ENCODE measurements at regions not wholly inside any gene's neighbourhood (a gene's known extent, or its start where the extent isn't known, plus 50 kb on each side); places are given as distances from the start of the nearest gene placed in this dataset.

- peaks cover 12% of the 10 kb centered on the region for H3K9me3 Mint-ChIP-seq
- no peak overlapping the region for H3K27ac Mint-ChIP-seq
- DNase-seq (ENCODE audit: low spot score in 2 of 2) (no peak), ATAC-seq (ENCODE audit: low read depth) (no peak)
- peaks cover 1% of the 10 kb centered on the region for H3K27me3 Mint-ChIP-seq
- H3K4me1 Mint-ChIP-seq, result peaks cover 11% of the 10 kb centered on the region
- no peaks in the 10 kb centered on the region for H3K36me3 Mint-ChIP-seq
- peak overlapping the region; percentile 46 for H3K4me3 Mint-ChIP-seq
Observed at GRCh38 chr1:219773110-219773509, 155.2 kb downstream of the SLC30A10 start.

- Mint-ChIP-seq H3K4me1 (peaks cover 11% of the 10 kb centered on the region), H3K9me3 (peaks cover 12% of the 10 kb centered on the region)
Observed at GRCh38 chr1:219772265-219773036, 155.9 kb downstream of the SLC30A10 start.

GRCh38 chr1:219771080-219771479, 157.3 kb downstream of the SLC30A10 start:
- H3K27me3 Mint-ChIP-seq, result peaks cover 3% of the 10 kb centered on the region
- H3K36me3 Mint-ChIP-seq, result no peaks in the 10 kb centered on the region
- no peak overlapping the region for H3K4me3 Mint-ChIP-seq
- H3K4me1 Mint-ChIP-seq, result peaks cover 11% of the 10 kb centered on the region
- no peak for ATAC-seq (ENCODE audit: low read depth)
- no peak for DNase-seq (ENCODE audit: low spot score in 2 of 2)
- H3K9me3 Mint-ChIP-seq, result peaks cover 15% of the 10 kb centered on the region
- no peak overlapping the region for H3K27ac Mint-ChIP-seq

More at GRCh38 chr1:219772265-219773036, 155.9 kb downstream of the SLC30A10 start:
- H3K27me3 Mint-ChIP-seq, result peaks cover 1% of the 10 kb centered on the region
- H3K27ac Mint-ChIP-seq, result no peak overlapping the region
- no peak for DNase-seq (ENCODE audit: low spot score in 2 of 2)
- H3K36me3 Mint-ChIP-seq, result no peaks in the 10 kb centered on the region
- ATAC-seq (ENCODE audit: low read depth), result no peak
- no peak overlapping the region for H3K4me3 Mint-ChIP-seq

- no peak for ATAC-seq (ENCODE audit: low read depth)
- Mint-ChIP-seq H3K27ac (no peak overlapping the region), H3K9me3 (peaks cover 4% of the 10 kb centered on the region), H3K4me3 (no peak overlapping the region), H3K4me1 (peaks cover 3% of the 10 kb centered on the region), H3K36me3 (peaks cover 1% of the 10 kb centered on the region), H3K27me3 (peaks cover 9% of the 10 kb centered on the region)
- DNase-seq (ENCODE audit: low spot score in 2 of 2), result no peak
Observed at GRCh38 chr1:219763321-219763720, 150.4 kb upstream of the ZC3H11B start.

- peaks cover 1% of the 10 kb centered on the region for H3K36me3 Mint-ChIP-seq
- H3K4me3 Mint-ChIP-seq, result no peak overlapping the region
- peaks cover 3% of the 10 kb centered on the region for H3K4me1 Mint-ChIP-seq
- ATAC-seq (ENCODE audit: low read depth) (no peak), DNase-seq (ENCODE audit: low spot score in 2 of 2) (no peak)
- peaks cover 9% of the 10 kb centered on the region for H3K27me3 Mint-ChIP-seq
- peaks cover 3% of the 10 kb centered on the region for H3K9me3 Mint-ChIP-seq
- H3K27ac Mint-ChIP-seq, result no peak overlapping the region
Observed at GRCh38 chr1:219761208-219761860, 148.4 kb upstream of the ZC3H11B start.

- Mint-ChIP-seq H3K27ac (no peak overlapping the region), H3K4me1 (peaks cover 3% of the 10 kb centered on the region), H3K9me3 (peaks cover 1% of the 10 kb centered on the region), H3K27me3 (peaks cover 9% of the 10 kb centered on the region), H3K36me3 (peaks cover 1% of the 10 kb centered on the region), H3K4me3 (no peak overlapping the region)
- DNase-seq (ENCODE audit: low spot score in 2 of 2) (no peak), ATAC-seq (ENCODE audit: low read depth) (no peak)
Observed at GRCh38 chr1:219759095-219759494, 146.2 kb upstream of the ZC3H11B start.

- Mint-ChIP-seq H3K36me3 (peaks cover 1% of the 10 kb centered on the region), H3K4me3 (no peak overlapping the region)
- DNase-seq (ENCODE audit: low spot score in 2 of 2), result no peak
Observed at GRCh38 chr1:219757890-219758289, 145.0 kb upstream of the ZC3H11B start.

GRCh38 chr1:219755234-219755633, 142.3 kb upstream of the ZC3H11B start:
- ATAC-seq (ENCODE audit: low read depth) (no peak), DNase-seq (ENCODE audit: low spot score in 2 of 2) (no peak)
- H3K4me1 Mint-ChIP-seq, result peaks cover 3% of the 10 kb centered on the region
- H3K27ac Mint-ChIP-seq, result no peak overlapping the region
- peaks cover 1% of the 10 kb centered on the region for H3K9me3 Mint-ChIP-seq
- H3K36me3 Mint-ChIP-seq, result peaks cover 1% of the 10 kb centered on the region
- H3K27me3 Mint-ChIP-seq, result peaks cover 9% of the 10 kb centered on the region
- no peak overlapping the region for H3K4me3 Mint-ChIP-seq

More at GRCh38 chr1:219757890-219758289, 145.0 kb upstream of the ZC3H11B start:
- peaks cover 8% of the 10 kb centered on the region for H3K27me3 Mint-ChIP-seq
- H3K4me1 Mint-ChIP-seq, result peaks cover 3% of the 10 kb centered on the region
- no peak overlapping the region for H3K27ac Mint-ChIP-seq
- no peak for ATAC-seq (ENCODE audit: low read depth)
- peaks cover 1% of the 10 kb centered on the region for H3K9me3 Mint-ChIP-seq

GRCh38 chr1:219754767-219755166, 141.9 kb upstream of the ZC3H11B start:
- ATAC-seq (ENCODE audit: low read depth) (no peak), DNase-seq (ENCODE audit: low spot score in 2 of 2) (no peak)
- Mint-ChIP-seq H3K9me3 (peaks cover 1% of the 10 kb centered on the region), H3K36me3 (peaks cover 1% of the 10 kb centered on the region), H3K4me1 (peaks cover 3% of the 10 kb centered on the region), H3K4me3 (no peak overlapping the region), H3K27me3 (peaks cover 9% of the 10 kb centered on the region), H3K27ac (no peak overlapping the region)

- Mint-ChIP-seq H3K36me3 (no peaks in the 10 kb centered on the region), H3K27ac (no peak overlapping the region), H3K27me3 (peaks cover 7% of the 10 kb centered on the region), H3K9me3 (peaks cover 1% of the 10 kb centered on the region), H3K4me3 (no peak overlapping the region), H3K4me1 (peaks cover 2% of the 10 kb centered on the region)
- DNase-seq (ENCODE audit: low spot score in 2 of 2) (no peak), ATAC-seq (ENCODE audit: low read depth) (no peak)
Observed at GRCh38 chr1:219753914-219754313, 141.0 kb upstream of the ZC3H11B start.

- DNase-seq (ENCODE audit: low spot score in 2 of 2), result no peak
- Mint-ChIP-seq H3K27ac (no peak overlapping the region), H3K4me3 (no peak overlapping the region), H3K36me3 (no peaks in the 10 kb centered on the region), H3K27me3 (peaks cover 5% of the 10 kb centered on the region), H3K4me1 (no peaks in the 10 kb centered on the region), H3K9me3 (peaks cover 1% of the 10 kb centered on the region)
- ATAC-seq (ENCODE audit: low read depth), result no peak
Observed at GRCh38 chr1:219752645-219753044, 139.7 kb upstream of the ZC3H11B start.

GRCh38 chr1:219751870-219752507, 139.1 kb upstream of the ZC3H11B start:
- H3K4me3 Mint-ChIP-seq, result no peak overlapping the region
- no peaks in the 10 kb centered on the region for H3K4me1 Mint-ChIP-seq
- H3K36me3 Mint-ChIP-seq, result no peaks in the 10 kb centered on the region
- H3K27ac Mint-ChIP-seq, result no peak overlapping the region
- no peak for ATAC-seq (ENCODE audit: low read depth)
- DNase-seq (ENCODE audit: low spot score in 2 of 2), result no peak
- no peaks in the 10 kb centered on the region for H3K9me3 Mint-ChIP-seq
- peaks cover 4% of the 10 kb centered on the region for H3K27me3 Mint-ChIP-seq

GRCh38 chr1:219749370-219749769, 136.5 kb upstream of the ZC3H11B start:
- ATAC-seq (ENCODE audit: low read depth) (no peak), DNase-seq (ENCODE audit: low spot score in 2 of 2) (no peak)
- Mint-ChIP-seq H3K4me1 (no peaks in the 10 kb centered on the region), H3K9me3 (no peaks in the 10 kb centered on the region), H3K4me3 (no peak overlapping the region), H3K27me3 (peaks cover 4% of the 10 kb centered on the region), H3K27ac (no peak overlapping the region), H3K36me3 (no peaks in the 10 kb centered on the region)

- H3K27me3 Mint-ChIP-seq, result no peaks in the 10 kb centered on the region
- no peak for DNase-seq (ENCODE audit: low spot score in 2 of 2)
- no peak overlapping the region for H3K4me3 Mint-ChIP-seq
- H3K4me1 Mint-ChIP-seq, result no peaks in the 10 kb centered on the region
- no peak for ATAC-seq (ENCODE audit: low read depth)
- no peaks in the 10 kb centered on the region for H3K9me3 Mint-ChIP-seq
- no peak overlapping the region for H3K27ac Mint-ChIP-seq
- no peaks in the 10 kb centered on the region for H3K36me3 Mint-ChIP-seq
Observed at GRCh38 chr1:219746141-219746540, 133.2 kb upstream of the ZC3H11B start.

Data from memory B cell (primary cell).